ENCODE measurements at regions not wholly inside any gene's neighbourhood (a gene's known extent, or its start where the extent isn't known, plus 50 kb on each side); places are given as distances from the start of the nearest gene placed in this dataset.

DNA sequence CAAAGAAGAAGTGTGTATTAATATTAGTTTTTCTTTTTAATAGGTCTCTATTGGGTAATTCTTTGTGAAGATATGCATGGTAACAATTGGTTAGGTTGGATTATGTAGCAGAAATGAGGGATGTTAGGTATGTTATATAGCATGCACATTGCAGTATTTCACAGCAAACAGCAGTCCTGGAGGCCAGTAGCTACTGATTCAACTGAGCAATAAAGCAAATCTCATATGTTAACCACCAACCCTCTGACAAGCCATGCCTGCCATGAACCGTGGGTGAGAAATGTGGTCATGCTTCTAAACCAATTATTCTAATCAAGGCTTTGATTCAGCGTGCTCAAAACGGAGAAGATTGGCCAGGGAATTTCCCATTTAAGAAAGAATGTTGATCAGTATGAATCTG lies 313.0 kb upstream of the CDH6 start:
- TF ChIP-seq EZH2 (IDR thresholded peaks at IDR 0.05; ENCODE audit: low read length, missing control alignments), result no peak
- no peak for TF ChIP-seq CTCF (conservative IDR thresholded peaks at IDR 0.05 in 1 of 2, IDR thresholded peaks at IDR 0.05 in 1 of 2; ENCODE audit: low read depth in 1 of 2, low read length in 2 of 2)

All from fibroblast of lung (primary cell).